H1 (cell line): ENCODE measurements at regions not wholly inside any gene's neighbourhood (a gene's known extent, or its start where the extent isn't known, plus 50 kb on each side); places are given as distances from the start of the nearest gene placed in this dataset.

Experiments used
- CTCF ChIA-PET: fragments of 300-600 bp; sonication (Branson Sonifier 250); formaldehyde crosslinking; loops from one replicate; lab custom pipeline; 2021; ENCODE audit not compliant: partially characterized antibody; lab: Charles Lee
- POLR2A ChIA-PET: fragments of 300-600 bp; sonication (Branson Sonifier 250); formaldehyde crosslinking; loops from one replicate; lab custom pipeline; 2021; ENCODE audit warnings: inconsistent platforms; ENCODE audit not compliant: partially characterized antibody; lab: Charles Lee
- DNase-seq, 2 experiments: peaks; one replicate each; pipeline versions ENCODE4 v3.0.0 to v3.0.0-alpha.2; 2010 to 2022; ENCODE audit warnings: low spot score in 2 of 2, low read depth in 1 of 2, mixed read lengths in 1 of 2
- FAIRE-seq: peaks from 2 replicates; lab custom pipeline; 2011; peaks lifted over from hg19 to GRCh38; lab: Jason Lieb, UNC
- H2AFZ ChIP-seq: 2 replicates; pipeline ENCODE4 v1.8.1; 2012; ENCODE audit warnings: low read length, inconsistent platforms
- H2AK5ac ChIP-seq: 2 replicates; pipeline ENCODE4 v1.6.1; 2013; ENCODE audit warnings: low read depth, low read length
- H2BK120ac ChIP-seq: replicated peaks from 2 replicates; pipeline ENCODE3; 2013; ENCODE audit warnings: low read depth, low read length, inconsistent platforms
- H2BK12ac ChIP-seq: 2 replicates; pipeline ENCODE4 v1.6.1; 2013; ENCODE audit warnings: low read depth, low read length
- H2BK15ac ChIP-seq: 2 replicates; pipeline ENCODE4 v1.6.1; 2013; ENCODE audit warnings: low read length
- H2BK20ac ChIP-seq: 2 replicates; pipeline ENCODE4 v1.6.1; 2013; ENCODE audit warnings: low read length
- H2BK5ac ChIP-seq: 2 replicates; pipeline ENCODE4 v1.6.1; 2013; ENCODE audit warnings: low read depth, low read length
- H3K14ac ChIP-seq: 2 replicates; pipeline ENCODE4 v1.6.1; 2013; ENCODE audit warnings: inconsistent platforms; ENCODE audit not compliant: insufficient read length
- H3K18ac ChIP-seq: 2 replicates; pipeline ENCODE4 v1.6.1; 2013; ENCODE audit warnings: low read length; ENCODE audit errors: extremely low read depth
- H3K23ac ChIP-seq: 2 replicates; pipeline ENCODE4 v1.6.1; 2013; ENCODE audit warnings: inconsistent platforms; ENCODE audit not compliant: insufficient read length
- H3K23me2 ChIP-seq: 2 replicates; pipeline ENCODE4 v1.6.1; 2013; ENCODE audit warnings: low read depth, low read length
- H3K27ac ChIP-seq: 2 replicates; pipeline ENCODE4 v1.6.1; 2011; ENCODE audit warnings: low read depth, low read length, inconsistent platforms
- H3K27me3 ChIP-seq, 4 experiments: replicated peaks in 1 of 4; 1 replicate in 1 of 4; 2 replicates in 3 of 4; pipeline versions ENCODE4 v1.6.1 to v1.8.1; 2011 to 2013; ENCODE audit warnings: low read length in 3 of 4, mild to moderate bottlenecking in 3 of 4, inconsistent platforms in 2 of 4, mixed read lengths in 2 of 4, moderate library complexity in 1 of 4; ENCODE audit not compliant: control insufficient read depth in 3 of 4, insufficient read depth in 3 of 4; ENCODE audit errors: extremely low read depth in 1 of 4
- H3K36me3 ChIP-seq, 4 experiments: 2 replicates each; pipeline versions ENCODE4 v1.6.1 to v1.8.1; 2011 to 2013; ENCODE audit warnings: mild to moderate bottlenecking in 4 of 4, low read length in 3 of 4, moderate library complexity in 2 of 4, control low read depth in 1 of 4, inconsistent platforms in 1 of 4; ENCODE audit not compliant: insufficient read depth in 4 of 4, control insufficient read depth in 2 of 4
- H3K4ac ChIP-seq: replicated peaks from 2 replicates; pipeline ENCODE3; 2013; ENCODE audit warnings: low read length, low read depth, mixed read lengths, inconsistent platforms; ENCODE audit not compliant: insufficient read length
- H3K4me1 ChIP-seq, 4 experiments: replicated peaks in 1 of 4; 1 replicate in 1 of 4; 2 replicates in 3 of 4; pipeline versions ENCODE4 v1.6.1 to v1.8.1; 2011 to 2013; ENCODE audit warnings: low read length in 3 of 4, inconsistent platforms in 2 of 4, mixed read lengths in 1 of 4; ENCODE audit not compliant: insufficient read depth in 4 of 4, control insufficient read depth in 3 of 4
- H3K4me2 ChIP-seq, 2 experiments: 2 replicates each; pipeline versions ENCODE4 v1.6.1 to v1.8.1; 2011 to 2013; ENCODE audit warnings: low read depth in 2 of 2, low read length in 2 of 2, control low read depth in 1 of 2, inconsistent platforms in 1 of 2, mild to moderate bottlenecking in 1 of 2; ENCODE audit not compliant: insufficient read depth in 1 of 2
- H3K4me3 ChIP-seq, 4 experiments: fragments of 200-600, 300-600 bp in 1 of 4; sonication (generic), shearing (Covaris generic), sonication (Bioruptor Twin) in 1 of 4; 2 replicates each; pipeline versions ENCODE4 v1.5.1 to v1.8.1; 2011 to 2016; ENCODE audit warnings: low read length in 4 of 4, low read depth in 3 of 4, control low read depth in 2 of 4, inconsistent platforms in 2 of 4, mild to moderate bottlenecking in 2 of 4, mixed read lengths in 1 of 4, moderate library complexity in 1 of 4; ENCODE audit not compliant: insufficient read depth in 2 of 4; ENCODE audit errors: extremely low read depth in 1 of 4
- H3K56ac ChIP-seq: replicated peaks from 2 replicates; pipeline ENCODE3; 2013; ENCODE audit warnings: low read depth, mild to moderate bottlenecking, mixed read lengths, low read length, inconsistent platforms; ENCODE audit not compliant: insufficient read length
- H3K79me1 ChIP-seq: 2 replicates; pipeline ENCODE4 v1.6.1; 2013; ENCODE audit warnings: low read depth, low read length, control low read depth
- H3K79me2 ChIP-seq, 2 experiments: 2 replicates each; pipeline versions ENCODE4 v1.6.1 to v1.8.1; 2012 to 2013; ENCODE audit warnings: low read length in 2 of 2, mild to moderate bottlenecking in 2 of 2, inconsistent platforms in 1 of 2; ENCODE audit not compliant: insufficient read depth in 2 of 2, control insufficient read depth in 1 of 2
- H3K9ac ChIP-seq, 4 experiments: replicated peaks in 1 of 4; 1 replicate in 1 of 4; 2 replicates in 3 of 4; pipeline versions ENCODE4 v1.6.1 to v1.8.1; 2011 to 2013; ENCODE audit warnings: low read depth in 3 of 4, low read length in 3 of 4, control low read depth in 2 of 4, mild to moderate bottlenecking in 2 of 4, moderate library complexity in 2 of 4, inconsistent platforms in 1 of 4; ENCODE audit errors: extremely low read depth in 1 of 4
- H3K9me3 ChIP-seq, 2 experiments: 2 replicates each; pipeline versions ENCODE4 v1.6.1 to v1.8.1; 2012 to 2013; ENCODE audit warnings: mild to moderate bottlenecking in 2 of 2, moderate library complexity in 2 of 2, control low read depth in 1 of 2, inconsistent platforms in 1 of 2, low read depth in 1 of 2, low read length in 1 of 2, mixed read lengths in 1 of 2; ENCODE audit not compliant: insufficient read depth in 2 of 2
- H4K20me1 ChIP-seq, 2 experiments: replicated peaks in 1 of 2; 2 replicates each; pipeline versions ENCODE3 to v1.8.1; 2011 to 2013; ENCODE audit warnings: inconsistent platforms in 2 of 2, low read length in 2 of 2, mild to moderate bottlenecking in 1 of 2; ENCODE audit not compliant: insufficient read depth in 2 of 2, control insufficient read depth in 1 of 2
- H4K5ac ChIP-seq: 2 replicates; pipeline ENCODE4 v1.6.1; 2013; ENCODE audit warnings: low read length, low read depth, mixed read lengths, inconsistent platforms; ENCODE audit not compliant: insufficient read length
- H4K8ac ChIP-seq: 2 replicates; pipeline ENCODE4 v1.8.0; 2013; ENCODE audit warnings: mild to moderate bottlenecking, moderate library complexity, low read length, inconsistent platforms; ENCODE audit not compliant: insufficient read depth; ENCODE audit errors: extremely low read depth
- H4K91ac ChIP-seq: replicated peaks from 2 replicates; pipeline ENCODE3; 2013; ENCODE audit warnings: low read length, mixed read lengths, inconsistent platforms; ENCODE audit not compliant: insufficient read length
- GABPA ChIP-seq: IDR thresholded peaks from 2 replicates; pipeline ENCODE4 v1.6.1; 2011; ENCODE audit warnings: mild to moderate bottlenecking, low read length, moderate library complexity, borderline replicate concordance; ENCODE audit not compliant: insufficient read depth
- SIRT6 ChIP-seq: IDR thresholded peaks from one replicate; pipeline ENCODE4 v1.7.1; 2012; ENCODE audit warnings: low read length, inconsistent platforms
- USF2 ChIP-seq: IDR thresholded peaks from 2 replicates; pipeline ENCODE4 v1.6.1; 2011; ENCODE audit warnings: low read length, improper control_type of control experiment
- WGBS, 2 experiments: shearing (Covaris generic) in 1 of 2; methylation state at CpG; one replicate each; pipeline versions ENCODE4 v1.1.6 to v1.1.7; 2013 to 2015; ENCODE audit warnings: low lambda C conversion rate in 2 of 2, mixed read lengths in 2 of 2, inconsistent platforms in 1 of 2, low coverage in 1 of 2, missing lambda C conversion rate in 1 of 2; ENCODE audit not compliant: insufficient replicate concordance in 2 of 2, insufficient coverage in 1 of 2, insufficient read length in 1 of 2; ENCODE audit errors: extremely low coverage in 1 of 2, missing lambda C conversion rate in 1 of 2; 5-methylcytosine and 5-hydroxymethylcytosine counted together

DNA sequence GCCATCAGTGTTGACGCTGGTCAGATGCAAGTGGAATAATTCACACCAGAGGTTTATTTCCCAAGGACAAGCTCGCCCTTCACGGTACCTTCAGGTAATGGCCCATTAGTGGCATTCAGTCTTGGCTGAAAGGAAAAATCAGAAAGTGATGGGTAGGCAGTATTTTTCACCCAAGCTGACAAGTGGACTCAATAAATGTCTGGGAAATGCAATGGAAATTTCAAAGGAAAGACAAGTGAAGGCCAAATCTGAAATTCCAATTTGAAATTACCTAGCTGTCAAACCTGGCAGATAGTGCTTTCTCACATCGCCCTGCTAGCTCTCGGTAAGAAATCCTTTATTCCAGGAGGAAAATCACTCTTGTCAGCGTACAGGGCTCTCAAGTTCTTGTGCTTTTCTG, 413.5 kb downstream of the OCA2 start:
- Histone ChIP-seq H4K5ac (no peak overlapping the region), H3K79me1 (no peaks in the 10 kb centered on the region), H2BK120ac (no peak overlapping the region), H2BK5ac (no peak overlapping the region), H3K4me3 (no peak overlapping the region), H2BK15ac (no peak overlapping the region), H4K20me1 (no peaks in the 10 kb centered on the region), H3K36me3 (no peaks in the 10 kb centered on the region), H2AK5ac (no peak overlapping the region), H2AFZ (no peak overlapping the region), H4K91ac (no peak overlapping the region), H3K18ac (no peak overlapping the region), H2BK12ac (no peak overlapping the region; the same call in 1 of the 2 replicates), H2BK20ac (no peak overlapping the region), H3K9me3 (no peaks in the 10 kb centered on the region), H3K23me2 (no peaks in the 10 kb centered on the region), H4K8ac (no peak overlapping the region), H3K27me3 (no peaks in the 10 kb centered on the region), H3K79me2 (no peaks in the 10 kb centered on the region), H3K4me1 (no peaks in the 10 kb centered on the region; a peak in 1 of 7 replicates), H3K27ac (no peak overlapping the region), H3K23ac (no peak overlapping the region), H3K4me2 (no peak overlapping the region), H3K4ac (no peak overlapping the region), H3K9ac (no peak overlapping the region), H3K56ac (no peak overlapping the region), H3K14ac (no peak overlapping the region)
- ChIA-PET CTCF (interaction anchor here (0.7 to 1.1 kb wide), 4 partner anchors 9 to 327 kb away, joined by 3 read pairs; no protein-coding TSS in a partner anchor), POLR2A (no interaction called here)
- TF ChIP-seq GABPA (no peak), USF2 (no peak), SIRT6 (no peak)
- FAIRE-seq (no peak), DNase-seq (no peak)
- 92% methylated on average over 6 of the region's 6 CpGs; no CpG with 5 or more reads in 1 of the 2 experiments for WGBS, 2 experiments
